DOHH2 (cell line): ENCODE measurements at regions not wholly inside any gene's neighbourhood (a gene's known extent, or its start where the extent isn't known, plus 50 kb on each side); places are given as distances from the start of the nearest gene placed in this dataset.

Experiments used
- EZH2phosphoT487 ChIP-seq: fragments of 200-600 bp; sonication (generic); IDR thresholded peaks from 2 replicates; pipeline ENCODE4 v1.6.1; 2017; ENCODE audit warnings: borderline replicate concordance, mild to moderate bottlenecking, antibody characterized with exemption, low read length, moderate library complexity, mixed read lengths
- TF ChIP-seq, protein P1 (sequence below): fragments of 200-600 bp; sonication (generic); IDR thresholded peaks from one replicate; pipeline ENCODE4 v1.5.1; 2014; ENCODE audit warnings: antibody characterized with exemption, mild to moderate bottlenecking, low read depth, low read length; ENCODE audit not compliant: poor library complexity, severe bottlenecking

DNA sequence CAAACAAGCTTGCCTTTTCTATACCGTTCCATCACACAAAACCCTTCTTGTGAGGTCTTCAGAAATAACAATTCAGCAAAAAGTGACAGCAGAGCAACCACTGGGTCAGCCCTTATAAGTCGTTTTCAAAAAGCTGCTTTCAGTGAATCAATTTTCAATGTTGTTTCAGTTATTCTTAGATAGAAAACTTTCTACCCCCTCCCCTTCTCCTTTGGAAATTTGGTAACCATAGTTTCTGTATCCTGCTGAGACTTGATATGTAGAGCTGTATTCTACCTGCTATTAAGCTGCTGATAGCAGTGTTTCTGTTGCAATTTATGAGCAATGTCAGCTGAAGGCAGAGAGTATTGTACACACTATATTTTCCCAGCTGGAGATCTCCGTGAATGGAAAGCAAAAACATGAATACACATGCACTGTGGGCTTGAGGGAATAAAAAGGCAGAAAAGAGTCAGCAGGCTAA, 75.7 kb downstream of the ZNF608 start:
- TF ChIP-seq, protein P1, sequence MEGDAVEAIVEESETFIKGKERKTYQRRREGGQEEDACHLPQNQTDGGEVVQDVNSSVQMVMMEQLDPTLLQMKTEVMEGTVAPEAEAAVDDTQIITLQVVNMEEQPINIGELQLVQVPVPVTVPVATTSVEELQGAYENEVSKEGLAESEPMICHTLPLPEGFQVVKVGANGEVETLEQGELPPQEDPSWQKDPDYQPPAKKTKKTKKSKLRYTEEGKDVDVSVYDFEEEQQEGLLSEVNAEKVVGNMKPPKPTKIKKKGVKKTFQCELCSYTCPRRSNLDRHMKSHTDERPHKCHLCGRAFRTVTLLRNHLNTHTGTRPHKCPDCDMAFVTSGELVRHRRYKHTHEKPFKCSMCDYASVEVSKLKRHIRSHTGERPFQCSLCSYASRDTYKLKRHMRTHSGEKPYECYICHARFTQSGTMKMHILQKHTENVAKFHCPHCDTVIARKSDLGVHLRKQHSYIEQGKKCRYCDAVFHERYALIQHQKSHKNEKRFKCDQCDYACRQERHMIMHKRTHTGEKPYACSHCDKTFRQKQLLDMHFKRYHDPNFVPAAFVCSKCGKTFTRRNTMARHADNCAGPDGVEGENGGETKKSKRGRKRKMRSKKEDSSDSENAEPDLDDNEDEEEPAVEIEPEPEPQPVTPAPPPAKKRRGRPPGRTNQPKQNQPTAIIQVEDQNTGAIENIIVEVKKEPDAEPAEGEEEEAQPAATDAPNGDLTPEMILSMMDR: no peak
- TF ChIP-seq EZH2phosphoT487: no peak
